Natural killer cell (primary cell): ENCODE measurements at regions not wholly inside any gene's neighbourhood (a gene's known extent, or its start where the extent isn't known, plus 50 kb on each side); places are given as distances from the start of the nearest gene placed in this dataset.

ENCODE experiments used
- ATAC-seq, 3 donors: fragments of 150-1000 bp in 2 of 3; fragments of 200-7000 bp in 1 of 3; cut with Tn5 transposase; 1 replicate in 1 of 3; 2 replicates in 2 of 3; pipeline ENCODE4 v1.10.0; 2021; ENCODE audit warnings: mild to moderate bottlenecking in 2 of 3, moderate library complexity in 2 of 3
- DNase-seq, 2 donors: peaks; one replicate each; pipeline versions ENCODE4 v3.0.0 to v3.0.0-alpha.2; 2013 to 2021; ENCODE audit warnings: mixed read lengths in 1 of 2
- H3K27ac ChIP-seq: one replicate; pipeline ENCODE4 v1.5.1; 2013; ENCODE audit warnings: mild to moderate bottlenecking, low read length
- H3K27me3 ChIP-seq: one replicate; pipeline ENCODE4 v1.6.1; 2013; ENCODE audit warnings: low read length; ENCODE audit not compliant: control insufficient read depth, insufficient read depth
- H3K36me3 ChIP-seq: one replicate; pipeline ENCODE4 v1.6.1; 2013; ENCODE audit warnings: low read length; ENCODE audit not compliant: control insufficient read depth, insufficient read depth
- H3K4me1 ChIP-seq: one replicate; pipeline ENCODE4 v1.6.1; 2013; ENCODE audit warnings: low read length; ENCODE audit not compliant: control insufficient read depth, insufficient read depth
- H3K4me3 ChIP-seq: one replicate; pipeline ENCODE4 v1.5.1; 2013; ENCODE audit warnings: low read length
- H3K9me3 ChIP-seq: one replicate; pipeline ENCODE4 v1.6.1; 2013; ENCODE audit warnings: low read length; ENCODE audit not compliant: control insufficient read depth, insufficient read depth
- H3K27ac Mint-ChIP-seq, 2 donors: one replicate each; pipeline ENCODE4 v1.8.0; 2022; ENCODE audit warnings: mild to moderate bottlenecking in 2 of 2, mixed read lengths in 2 of 2, moderate library complexity in 1 of 2
- H3K27me3 Mint-ChIP-seq, 2 donors: one replicate each; pipeline ENCODE4 v1.8.0; 2022; ENCODE audit warnings: low read depth in 2 of 2, mixed read lengths in 2 of 2
- H3K36me3 Mint-ChIP-seq: one replicate; pipeline ENCODE4 v1.8.0; 2022; ENCODE audit warnings: mixed read lengths
- H3K4me1 Mint-ChIP-seq, 2 donors: one replicate each; pipeline ENCODE4 v1.8.0; 2022; ENCODE audit warnings: mixed read lengths in 2 of 2
- H3K4me3 Mint-ChIP-seq: one replicate; pipeline ENCODE4 v1.8.0; 2022; ENCODE audit warnings: mild to moderate bottlenecking, moderate library complexity, mixed read lengths
- H3K9me3 Mint-ChIP-seq, 2 donors: one replicate each; pipeline ENCODE4 v1.8.0; 2022; ENCODE audit warnings: mixed read lengths in 2 of 2
- WGBS: methylation state at CpG from one replicate; pipeline ENCODE4 v1.1.7; 2013; ENCODE audit warnings: missing lambda C conversion rate; ENCODE audit not compliant: insufficient coverage; 5-methylcytosine and 5-hydroxymethylcytosine counted together
- intact Hi-C: fragments of 100-400 bp; cut with micrococcal nuclease; formaldehyde crosslinking; loops from one replicate; pipeline ENCODE4 v1.14.2; 2022
- TF ChIP-seq, protein P1 (sequence below): fragments of 200-600 bp; IDR thresholded peaks from one replicate; pipeline ENCODE4 v1.8.0; 2022; ENCODE audit warnings: antibody characterized with exemption

DNA sequence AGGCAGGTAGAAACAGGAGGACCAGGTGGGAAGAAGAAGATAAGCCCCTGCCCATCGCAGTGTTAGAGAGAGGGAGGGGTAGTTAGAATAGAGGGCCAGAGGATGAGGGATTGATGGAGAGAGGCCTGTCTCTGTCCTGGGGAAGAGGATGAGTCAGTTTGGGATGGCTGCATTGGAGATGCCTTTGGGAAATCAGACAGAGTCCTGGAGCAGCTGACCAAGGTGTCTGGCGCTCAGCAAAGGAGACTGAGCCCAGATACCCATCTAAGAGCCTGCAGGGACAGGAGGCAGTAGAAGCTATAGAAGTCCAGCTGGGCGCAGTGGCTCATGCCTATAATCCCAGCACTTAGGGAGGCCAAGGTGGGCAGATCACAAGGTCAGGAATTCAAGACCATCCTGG, 177.8 kb upstream of the HAAO start:
- 63% methylated on average over 3 of the region's 3 CpGs for WGBS
- intact Hi-C loops = no loop called here

DNA sequence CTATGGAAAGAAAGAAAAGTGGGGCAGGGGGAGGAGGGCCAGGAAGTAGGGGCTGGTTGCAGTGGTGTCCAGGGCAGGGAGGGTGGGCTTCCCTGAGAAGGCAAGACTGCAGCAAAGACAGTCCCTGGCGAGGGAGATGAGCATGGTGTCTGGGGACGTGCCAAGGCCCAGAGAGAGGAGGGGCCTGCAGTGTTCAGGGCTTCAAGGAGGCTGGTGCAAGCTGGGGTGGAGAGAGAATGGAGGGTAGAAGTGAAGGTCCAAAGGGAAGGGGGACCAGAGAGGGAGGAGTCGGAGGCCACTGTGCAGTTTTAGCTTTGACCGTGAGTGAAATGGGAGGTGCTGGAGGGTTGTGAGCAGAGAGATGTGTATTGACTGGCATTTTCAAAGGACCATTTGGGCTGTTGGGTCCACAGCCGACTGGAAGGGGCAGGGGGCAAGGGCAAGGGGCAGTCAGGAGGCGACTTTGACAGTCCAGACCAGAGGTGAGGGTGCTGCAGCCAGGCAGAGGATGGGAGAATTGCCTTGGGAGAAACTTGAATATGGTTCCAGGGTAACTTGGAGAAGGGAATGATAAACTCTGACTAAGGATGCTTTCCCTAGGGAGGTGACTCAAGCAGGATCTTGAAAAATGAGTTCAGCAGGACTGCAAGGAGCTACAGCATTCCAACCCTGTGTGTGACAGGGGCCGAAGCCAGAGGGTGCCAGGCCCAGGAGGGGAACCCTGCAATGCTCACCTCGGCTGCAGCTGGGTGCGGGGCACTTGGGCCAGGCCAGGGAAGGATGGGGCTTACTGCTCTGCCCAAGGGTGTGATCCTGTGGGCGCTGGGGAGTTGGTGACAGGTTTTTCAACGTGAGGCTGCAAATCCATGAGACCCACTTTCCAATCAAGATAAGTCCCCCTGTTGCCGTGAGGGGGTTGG, 177.1 kb upstream of the HAAO start:
- intact Hi-C loops = no loop called here
- Mint-ChIP-seq H3K9me3 (no peaks in the 10 kb centered on the region), H3K27ac (no peak overlapping the region), H3K36me3 (no peaks in the 10 kb centered on the region), H3K4me3 (no peak overlapping the region), H3K27me3 (peaks cover 0 to 8% of the 10 kb centered on the region in 2 donors), H3K4me1 (peaks cover 9 to 13% of the 10 kb centered on the region in 2 donors)
- DNase-seq (no peak), ATAC-seq (no peak)
- Histone ChIP-seq H3K4me3 (no peak overlapping the region), H3K36me3 (no peaks in the 10 kb centered on the region), H3K4me1 (peaks cover 28% of the 10 kb centered on the region), H3K27ac (no peak overlapping the region), H3K9me3 (no peaks in the 10 kb centered on the region), H3K27me3 (no peaks in the 10 kb centered on the region)
- TF ChIP-seq, protein P1, sequence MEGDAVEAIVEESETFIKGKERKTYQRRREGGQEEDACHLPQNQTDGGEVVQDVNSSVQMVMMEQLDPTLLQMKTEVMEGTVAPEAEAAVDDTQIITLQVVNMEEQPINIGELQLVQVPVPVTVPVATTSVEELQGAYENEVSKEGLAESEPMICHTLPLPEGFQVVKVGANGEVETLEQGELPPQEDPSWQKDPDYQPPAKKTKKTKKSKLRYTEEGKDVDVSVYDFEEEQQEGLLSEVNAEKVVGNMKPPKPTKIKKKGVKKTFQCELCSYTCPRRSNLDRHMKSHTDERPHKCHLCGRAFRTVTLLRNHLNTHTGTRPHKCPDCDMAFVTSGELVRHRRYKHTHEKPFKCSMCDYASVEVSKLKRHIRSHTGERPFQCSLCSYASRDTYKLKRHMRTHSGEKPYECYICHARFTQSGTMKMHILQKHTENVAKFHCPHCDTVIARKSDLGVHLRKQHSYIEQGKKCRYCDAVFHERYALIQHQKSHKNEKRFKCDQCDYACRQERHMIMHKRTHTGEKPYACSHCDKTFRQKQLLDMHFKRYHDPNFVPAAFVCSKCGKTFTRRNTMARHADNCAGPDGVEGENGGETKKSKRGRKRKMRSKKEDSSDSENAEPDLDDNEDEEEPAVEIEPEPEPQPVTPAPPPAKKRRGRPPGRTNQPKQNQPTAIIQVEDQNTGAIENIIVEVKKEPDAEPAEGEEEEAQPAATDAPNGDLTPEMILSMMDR = no peak
- 82% methylated on average over 12 of the region's 12 CpGs for WGBS

More for the DNA sequence above, 177.8 kb upstream of the HAAO start:
- ATAC-seq (no peak), DNase-seq (no peak)
- H3K27ac ChIP-seq = no peak overlapping the region
- H3K9me3 ChIP-seq = no peaks in the 10 kb centered on the region
- H3K4me3 ChIP-seq = no peak overlapping the region
- no peaks in the 10 kb centered on the region for H3K36me3 ChIP-seq
- Mint-ChIP-seq H3K36me3 (no peaks in the 10 kb centered on the region), H3K27ac (no peak overlapping the region), H3K27me3 (peaks cover 0 to 8% of the 10 kb centered on the region in 2 donors), H3K4me1 (peaks cover 6 to 10% of the 10 kb centered on the region in 2 donors), H3K4me3 (no peak overlapping the region), H3K9me3 (no peaks in the 10 kb centered on the region)
- H3K27me3 ChIP-seq = no peaks in the 10 kb centered on the region
- TF ChIP-seq, protein P1 = no peak
- peaks cover 27% of the 10 kb centered on the region for H3K4me1 ChIP-seq

DNA sequence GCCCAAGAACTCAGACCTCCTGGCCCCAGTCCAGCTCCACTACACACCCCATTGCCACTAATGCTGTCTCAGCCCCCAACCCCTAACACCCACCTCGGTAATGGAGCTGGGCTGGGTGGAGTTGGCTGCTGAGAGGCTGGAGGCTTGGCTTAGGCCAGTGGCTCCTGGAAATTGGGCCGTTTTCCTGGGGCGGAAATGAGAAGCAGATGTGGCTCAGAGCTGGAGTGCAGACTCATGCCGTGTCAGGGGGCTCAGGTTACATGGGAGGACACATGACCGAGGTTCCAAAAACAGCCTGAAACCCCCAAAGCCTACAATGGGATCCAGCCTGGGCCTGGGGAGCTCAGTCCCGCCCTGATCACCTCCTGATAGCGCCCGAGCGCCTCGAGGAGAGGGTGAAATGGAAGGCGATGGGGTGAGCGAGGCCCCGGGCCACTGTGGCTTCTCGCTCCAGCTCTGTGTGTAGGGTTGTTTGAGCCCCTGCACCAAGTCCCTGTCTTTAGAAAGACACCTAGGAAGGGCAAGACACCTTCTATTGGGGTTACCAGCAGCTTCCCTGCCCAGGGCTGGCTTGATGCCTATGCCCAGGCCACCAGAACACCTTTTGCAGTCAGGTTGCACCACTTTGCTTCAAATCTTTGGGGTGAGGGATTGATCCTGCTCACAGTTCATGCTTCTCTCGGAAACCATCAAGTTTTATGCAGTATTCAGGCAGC, 175.7 kb upstream of the HAAO start:
- H3K9me3 Mint-ChIP-seq = no peaks in the 10 kb centered on the region
- TF ChIP-seq, protein P1 = no peak
- DNase-seq (no peak), ATAC-seq (peak in 1 of 3 donors; percentile 46)
- intact Hi-C loops = no loop called here
- Histone ChIP-seq H3K36me3 (no peaks in the 10 kb centered on the region), H3K4me1 (peaks cover 33% of the 10 kb centered on the region), H3K27me3 (no peaks in the 10 kb centered on the region), H3K27ac (no peak overlapping the region), H3K9me3 (no peaks in the 10 kb centered on the region), H3K4me3 (no peak overlapping the region)
- 69% methylated on average over 15 of the region's 15 CpGs for WGBS
- no peaks in the 10 kb centered on the region for H3K36me3 Mint-ChIP-seq
- peaks cover 9 to 18% of the 10 kb centered on the region in 2 donors for H3K4me1 Mint-ChIP-seq
- no peak overlapping the region for H3K4me3 Mint-ChIP-seq
- H3K27me3 Mint-ChIP-seq = no peaks in the 10 kb centered on the region
- H3K27ac Mint-ChIP-seq = no peak overlapping the region
